ENCODE measurements at regions not wholly inside any gene's neighbourhood (a gene's known extent, or its start where the extent isn't known, plus 50 kb on each side); places are given as distances from the start of the nearest gene placed in this dataset.

DNA sequence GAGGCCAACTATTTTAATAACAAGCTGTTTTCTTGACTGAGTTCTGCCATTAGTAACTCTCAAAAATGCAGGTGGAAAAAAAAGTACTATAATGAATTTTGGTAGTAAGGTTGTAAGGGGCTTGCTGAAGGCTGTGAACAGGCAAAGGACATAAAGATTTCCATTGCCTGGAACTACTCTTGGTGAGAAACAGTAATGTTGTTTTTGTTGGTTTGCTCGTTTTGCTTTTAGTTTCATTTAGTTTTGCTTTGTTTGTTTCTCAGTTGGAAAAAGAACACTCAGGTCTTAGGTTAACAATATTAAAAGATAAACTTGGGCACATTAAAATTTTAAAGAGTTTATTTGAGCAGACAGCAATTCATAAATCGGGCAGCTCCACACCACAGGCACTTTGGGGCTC is 824.5 kb upstream of the HTR2C start:
- TF ChIP-seq, protein P1, sequence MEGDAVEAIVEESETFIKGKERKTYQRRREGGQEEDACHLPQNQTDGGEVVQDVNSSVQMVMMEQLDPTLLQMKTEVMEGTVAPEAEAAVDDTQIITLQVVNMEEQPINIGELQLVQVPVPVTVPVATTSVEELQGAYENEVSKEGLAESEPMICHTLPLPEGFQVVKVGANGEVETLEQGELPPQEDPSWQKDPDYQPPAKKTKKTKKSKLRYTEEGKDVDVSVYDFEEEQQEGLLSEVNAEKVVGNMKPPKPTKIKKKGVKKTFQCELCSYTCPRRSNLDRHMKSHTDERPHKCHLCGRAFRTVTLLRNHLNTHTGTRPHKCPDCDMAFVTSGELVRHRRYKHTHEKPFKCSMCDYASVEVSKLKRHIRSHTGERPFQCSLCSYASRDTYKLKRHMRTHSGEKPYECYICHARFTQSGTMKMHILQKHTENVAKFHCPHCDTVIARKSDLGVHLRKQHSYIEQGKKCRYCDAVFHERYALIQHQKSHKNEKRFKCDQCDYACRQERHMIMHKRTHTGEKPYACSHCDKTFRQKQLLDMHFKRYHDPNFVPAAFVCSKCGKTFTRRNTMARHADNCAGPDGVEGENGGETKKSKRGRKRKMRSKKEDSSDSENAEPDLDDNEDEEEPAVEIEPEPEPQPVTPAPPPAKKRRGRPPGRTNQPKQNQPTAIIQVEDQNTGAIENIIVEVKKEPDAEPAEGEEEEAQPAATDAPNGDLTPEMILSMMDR (IDR thresholded peaks at IDR 0.05 in 8 of 11, conservative IDR thresholded peaks at IDR 0.05 in 3 of 11): no peak
- no peak for TF ChIP-seq POLR2A (IDR thresholded peaks at IDR 0.05)
- no peak for TF ChIP-seq POLR2AphosphoS5 (IDR thresholded peaks at IDR 0.05)
- Histone ChIP-seq H3K36me3 (no peaks in the 10 kb centered on the region), H3K27ac (no peak overlapping the region), H3K27me3 (replicated peaks in 1 of 7) (no peaks in the 10 kb centered on the region), H3K4me1 (peaks cover 0 to 3% (median 0%) of the 10 kb centered on the region in 6 donors), H3K4me3 (no peak overlapping the region), H3K9me3 (no peaks in the 10 kb centered on the region)
- intact Hi-C loops (cut with DNase I; ENCODE audit: low total_unique reads): no loop called here
- 50 to 75% (median 65%) methylated on average over 2 of the region's 2 CpGs for WGBS, 5 donors
- DNase-seq: no peak

GRCh38 chrX:113747274-113747973 is 836.5 kb upstream of the HTR2C start:
- no peak for DNase-seq
- 12 to 43% (median 25%) methylated on average over 1 of the region's 1 CpG for WGBS, 5 donors
- no peaks in the 10 kb centered on the region for H3K36me3 ChIP-seq
- intact Hi-C loops (cut with DNase I; ENCODE audit: low total_unique reads): no loop called here
- H3K4me1 ChIP-seq: peaks cover 0 to 10% (median 0%) of the 10 kb centered on the region in 6 donors
- H3K27ac ChIP-seq: peak overlapping the region in 5 of 8 donors; percentile 6 to 62 (median 50)
- no peak for TF ChIP-seq POLR2AphosphoS5 (IDR thresholded peaks at IDR 0.05)
- TF ChIP-seq, protein P1 (IDR thresholded peaks at IDR 0.05 in 8 of 11, conservative IDR thresholded peaks at IDR 0.05 in 3 of 11): no peak
- H3K27me3 ChIP-seq (replicated peaks in 1 of 7): no peaks in the 10 kb centered on the region
- no peaks in the 10 kb centered on the region for H3K9me3 ChIP-seq
- no peak overlapping the region for H3K4me3 ChIP-seq

DNA sequence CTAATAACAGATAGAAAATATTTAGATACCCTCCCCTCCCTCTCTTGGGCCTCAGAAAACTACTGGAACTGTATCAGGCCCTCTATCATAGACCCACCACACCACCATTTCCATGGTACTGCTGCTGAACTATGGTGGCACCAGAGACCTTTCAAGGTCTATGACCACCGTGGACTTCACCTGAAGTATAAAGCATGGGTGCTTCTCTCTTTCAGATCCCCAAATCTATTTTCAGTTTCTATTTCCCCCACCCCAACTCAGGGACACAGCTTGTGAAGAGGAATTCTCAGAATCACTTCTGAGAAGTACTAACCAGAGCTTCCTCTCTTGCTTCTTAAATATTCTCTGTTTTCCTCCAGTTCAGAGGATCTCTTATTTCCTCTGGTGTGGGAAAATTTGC is 840.8 kb upstream of the HTR2C start:
- no peaks in the 10 kb centered on the region for H3K9me3 ChIP-seq
- 22 to 40% (median 32%) methylated on average over 1 of the region's 1 CpG for WGBS, 5 donors
- TF ChIP-seq, protein P1 (IDR thresholded peaks at IDR 0.05 in 8 of 11, conservative IDR thresholded peaks at IDR 0.05 in 3 of 11): no peak
- TF ChIP-seq POLR2A (IDR thresholded peaks at IDR 0.05) (no peak), POLR2AphosphoS5 (IDR thresholded peaks at IDR 0.05) (no peak)
- no peak for DNase-seq
- peak overlapping the region in 3 of 8 donors; percentile 11 to 28 (median 13) for H3K27ac ChIP-seq
- H3K27me3 ChIP-seq (replicated peaks in 1 of 7): no peaks in the 10 kb centered on the region
- no peak overlapping the region for H3K4me3 ChIP-seq
- intact Hi-C loops (cut with DNase I; ENCODE audit: low total_unique reads): no loop called here
- no peaks in the 10 kb centered on the region for H3K36me3 ChIP-seq
- H3K4me1 ChIP-seq: peaks cover 0 to 9% (median 0%) of the 10 kb centered on the region in 6 donors

- no peak for DNase-seq
- H3K4me3 ChIP-seq: no peak overlapping the region
These were observed 842.1 kb upstream of the HTR2C start for GRCh38 chrX:113741744-113742143.

More at GRCh38 chrX:113741744-113742143, 842.1 kb upstream of the HTR2C start:
- TF ChIP-seq POLR2A (IDR thresholded peaks at IDR 0.05) (no peak), POLR2AphosphoS5 (IDR thresholded peaks at IDR 0.05) (no peak)
- TF ChIP-seq, protein P1 (IDR thresholded peaks at IDR 0.05 in 8 of 11, conservative IDR thresholded peaks at IDR 0.05 in 3 of 11): no peak
- 29 to 86% (median 54%) methylated on average over 1 to 2 of the region's 2 CpGs for WGBS, 5 donors
- peak overlapping the region in 1 of 8 donors; percentile 25 for H3K27ac ChIP-seq
- no peaks in the 10 kb centered on the region for H3K9me3 ChIP-seq
- peaks cover 0 to 5% (median 0%) of the 10 kb centered on the region in 6 donors for H3K4me1 ChIP-seq
- no peaks in the 10 kb centered on the region for H3K27me3 ChIP-seq (replicated peaks in 1 of 7)
- H3K36me3 ChIP-seq: no peaks in the 10 kb centered on the region
- intact Hi-C loops (cut with DNase I; ENCODE audit: low total_unique reads): no loop called here
